WTC11 (cell line): ENCODE measurements at regions not wholly inside any gene's neighbourhood (a gene's known extent, or its start where the extent isn't known, plus 50 kb on each side); places are given as distances from the start of the nearest gene placed in this dataset.

Source experiments
- ATAC-seq: fragments of 200-7000 bp; cut with Tn5 transposase; 2 replicates; pipeline ENCODE4 v1.10.0; 2021; ENCODE audit warnings: mild to moderate bottlenecking, moderate library complexity
- CTCF ChIA-PET: fragments of 300-600 bp; sonication (Branson Sonifier 250); formaldehyde crosslinking; loops from one replicate; lab custom pipeline; 2021; ENCODE audit warnings: antibody characterized with exemption; lab: Charles Lee
- POLR2A ChIA-PET: fragments of 350-600 bp; sonication (Branson Sonifier 250); formaldehyde crosslinking; loops from one replicate; lab custom pipeline; 2021; ENCODE audit warnings: antibody characterized with exemption; lab: Charles Lee
- DNase-seq: peaks from one replicate; pipeline ENCODE4 v3.0.0; 2021; ENCODE audit warnings: low spot score
- H3K27ac Mint-ChIP-seq: 2 replicates; pipeline ENCODE4 v1.8.0; 2021; ENCODE audit warnings: mixed read lengths
- H3K27me3 Mint-ChIP-seq: 2 replicates; pipeline ENCODE4 v1.8.0; 2021; ENCODE audit warnings: low read depth, mild to moderate bottlenecking, moderate library complexity, mixed read lengths
- H3K36me3 Mint-ChIP-seq: 2 replicates; pipeline ENCODE4 v1.8.0; 2021; ENCODE audit warnings: mixed read lengths
- H3K4me1 Mint-ChIP-seq: 2 replicates; pipeline ENCODE4 v1.8.0; 2022; ENCODE audit warnings: mixed read lengths
- H3K4me3 Mint-ChIP-seq: 2 replicates; pipeline ENCODE4 v1.8.0; 2021; ENCODE audit warnings: mild to moderate bottlenecking, moderate library complexity, mixed read lengths
- H3K9me3 Mint-ChIP-seq: 2 replicates; pipeline ENCODE4 v1.8.0; 2021; ENCODE audit warnings: mixed read lengths
- CREM ChIP-seq: sonication (generic); formaldehyde crosslinking; IDR thresholded peaks from 2 replicates; pipeline ENCODE4 v1.8.1; 2022; ENCODE audit warnings: mild to moderate bottlenecking, missing genetic modification reagents, moderate library complexity
- E2F1 ChIP-seq: sonication (generic); formaldehyde crosslinking; IDR thresholded peaks from 2 replicates; pipeline ENCODE4 v1.8.0; 2022; ENCODE audit warnings: mild to moderate bottlenecking, missing genetic modification reagents
- E2F4 ChIP-seq: sonication (generic); formaldehyde crosslinking; IDR thresholded peaks from 2 replicates; pipeline ENCODE4 v1.8.1; 2022; ENCODE audit warnings: low read depth, mild to moderate bottlenecking, moderate library complexity, missing genetic modification reagents, borderline replicate concordance
- EMX1 ChIP-seq: fragments of 250-450 bp; sonication (Bioruptor Pico); IDR thresholded peaks from 2 replicates; pipeline ENCODE4 v1.8.0; 2021; ENCODE audit warnings: mild to moderate bottlenecking
- ERG ChIP-seq: fragments of 250-450 bp; sonication (Bioruptor Pico); IDR thresholded peaks from 2 replicates; pipeline ENCODE4 v1.8.0; 2021; ENCODE audit warnings: mild to moderate bottlenecking
- ESRRA ChIP-seq: sonication (generic); formaldehyde crosslinking; IDR thresholded peaks from 2 replicates; pipeline ENCODE4 v1.8.1; 2022; ENCODE audit warnings: mild to moderate bottlenecking, missing genetic modification reagents, borderline replicate concordance
- GRHL2 ChIP-seq: fragments of 250-450 bp; sonication (Bioruptor Pico); IDR thresholded peaks from 2 replicates; pipeline ENCODE4 v1.8.0; 2022; ENCODE audit warnings: mild to moderate bottlenecking, moderate library complexity; ENCODE audit not compliant: insufficient replicate concordance, severe bottlenecking
- IRF1 ChIP-seq: sonication (generic); formaldehyde crosslinking; IDR thresholded peaks from 2 replicates; pipeline ENCODE4 v1.8.0; 2023; ENCODE audit warnings: missing genetic modification reagents
- IRF2 ChIP-seq: sonication (generic); formaldehyde crosslinking; IDR thresholded peaks from 2 replicates; pipeline ENCODE4 v1.8.0; 2022; ENCODE audit warnings: low read depth, missing genetic modification reagents, borderline replicate concordance
- MLX ChIP-seq: sonication (generic); formaldehyde crosslinking; IDR thresholded peaks from 2 replicates; pipeline ENCODE4 v1.8.1; 2023; ENCODE audit warnings: mild to moderate bottlenecking, missing genetic modification reagents, moderate library complexity
- MXD4 ChIP-seq: fragments of 250-450 bp; sonication (Bioruptor Pico); IDR thresholded peaks from 2 replicates; pipeline ENCODE4 v1.8.0; 2021; ENCODE audit warnings: mild to moderate bottlenecking, moderate library complexity, borderline replicate concordance
- NFATC4 ChIP-seq: fragments of 250-450 bp; sonication (Bioruptor Pico); IDR thresholded peaks from 2 replicates; pipeline ENCODE4 v1.9.0; 2021; ENCODE audit warnings: mild to moderate bottlenecking
- PRDM15 ChIP-seq: sonication (generic); formaldehyde crosslinking; IDR thresholded peaks from 2 replicates; pipeline ENCODE4 v1.8.0; 2022; ENCODE audit warnings: missing genetic modification reagents
- RORB ChIP-seq: fragments of 250-450 bp; sonication (Bioruptor Pico); IDR thresholded peaks from 2 replicates; pipeline ENCODE4 v1.9.0; 2021; ENCODE audit warnings: mild to moderate bottlenecking
- SP1 ChIP-seq: sonication (generic); formaldehyde crosslinking; conservative IDR thresholded peaks from 2 replicates; pipeline ENCODE4 v1.8.1; 2022; ENCODE audit warnings: missing genetic modification reagents
- STAT6 ChIP-seq: sonication (generic); formaldehyde crosslinking; conservative IDR thresholded peaks from 2 replicates; pipeline ENCODE4 v1.8.1; 2023; ENCODE audit warnings: mild to moderate bottlenecking, low read depth, missing genetic modification reagents, moderate library complexity
- TEAD1 ChIP-seq: sonication (generic); formaldehyde crosslinking; IDR thresholded peaks from 2 replicates; pipeline ENCODE4 v1.8.0; 2022; ENCODE audit warnings: mild to moderate bottlenecking, missing genetic modification reagents
- TEAD4 ChIP-seq: sonication (generic); formaldehyde crosslinking; IDR thresholded peaks from 2 replicates; pipeline ENCODE4 v1.8.0; 2022; ENCODE audit warnings: mild to moderate bottlenecking, missing genetic modification reagents
- ZMAT4 ChIP-seq: fragments of 250-450 bp; sonication (Bioruptor Pico); IDR thresholded peaks from 2 replicates; pipeline ENCODE4 v1.9.0; 2021; ENCODE audit warnings: mild to moderate bottlenecking
- ZNF121 ChIP-seq: sonication (generic); formaldehyde crosslinking; IDR thresholded peaks from 2 replicates; pipeline ENCODE4 v1.8.0; 2023; ENCODE audit warnings: missing genetic modification reagents
- ZNF138 ChIP-seq: sonication (generic); formaldehyde crosslinking; conservative IDR thresholded peaks from 2 replicates; pipeline ENCODE4 v1.8.1; 2022; ENCODE audit warnings: mild to moderate bottlenecking, moderate library complexity, missing genetic modification reagents
- ZNF416 ChIP-seq: fragments of 250-450 bp; sonication (Bioruptor Pico); IDR thresholded peaks from 2 replicates; pipeline ENCODE4 v1.9.0; 2021; ENCODE audit warnings: mild to moderate bottlenecking, inconsistent platforms
- ZSCAN18 ChIP-seq: fragments of 250-450 bp; sonication (Bioruptor Pico); IDR thresholded peaks from 2 replicates; pipeline ENCODE4 v2.1.2; 2022; ENCODE audit warnings: mild to moderate bottlenecking, moderate library complexity

GRCh38 chr6:68173616-68174015, 461.5 kb upstream of the ADGRB3 start:
- H3K36me3 Mint-ChIP-seq: no peaks in the 10 kb centered on the region
- TF ChIP-seq ESRRA (CRISPR knock-in tag) (no peak), SP1 (no peak), TEAD1 (CRISPR knock-in tag) (no peak), IRF2 (CRISPR knock-in tag) (no peak), MXD4 (CRISPR knock-in tag) (no peak), EMX1 (CRISPR knock-in tag) (no peak), ZNF138 (CRISPR knock-in tag) (no peak), CREM (CRISPR knock-in tag) (no peak), ZSCAN18 (CRISPR knock-in tag) (no peak), E2F1 (CRISPR knock-in tag) (no peak), TEAD4 (CRISPR knock-in tag) (no peak), RORB (CRISPR knock-in tag) (no peak), ERG (no peak), STAT6 (CRISPR knock-in tag) (no peak), IRF1 (CRISPR knock-in tag) (no peak), ZNF416 (CRISPR knock-in tag) (no peak), ZNF121 (CRISPR knock-in tag) (no peak), E2F4 (no peak), GRHL2 (CRISPR knock-in tag) (no peak)

GRCh38 chr6:68169922-68170321, 465.2 kb upstream of the ADGRB3 start:
- Mint-ChIP-seq H3K4me3 (no peak overlapping the region), H3K36me3 (no peaks in the 10 kb centered on the region), H3K27me3 (peaks cover 34% of the 10 kb centered on the region), H3K9me3 (no peaks in the 10 kb centered on the region), H3K27ac (no peak overlapping the region), H3K4me1 (no peaks in the 10 kb centered on the region)
- CTCF ChIA-PET: no interaction called here
- ATAC-seq (no peak), DNase-seq (no peak)
- TF ChIP-seq MLX (CRISPR knock-in tag) (no peak), NFATC4 (CRISPR knock-in tag) (no peak), IRF2 (CRISPR knock-in tag) (no peak), ZMAT4 (CRISPR knock-in tag) (no peak), PRDM15 (CRISPR knock-in tag) (no peak)
- POLR2A ChIA-PET: no interaction called here

More at GRCh38 chr6:68173616-68174015, 461.5 kb upstream of the ADGRB3 start:
- ATAC-seq (no peak), DNase-seq (no peak)
- no peaks in the 10 kb centered on the region; the same call in 1 of the 2 replicates for H3K9me3 Mint-ChIP-seq
- no peaks in the 10 kb centered on the region for H3K4me1 Mint-ChIP-seq
- H3K27ac Mint-ChIP-seq: no peak overlapping the region
- H3K27me3 Mint-ChIP-seq: peaks cover 66% of the 10 kb centered on the region
- H3K4me3 Mint-ChIP-seq: no peak overlapping the region
- POLR2A ChIA-PET: interaction anchor here (0.6 kb wide), 1 partner anchor 407 kb away, joined by 3 read pairs; no protein-coding TSS in a partner anchor
- CTCF ChIA-PET: interaction anchor here (0.6 kb wide), 1 partner anchor 23 kb away, joined by 3 read pairs; no protein-coding TSS in a partner anchor
